ENCODE measurements at regions not wholly inside any gene's neighbourhood (a gene's known extent, or its start where the extent isn't known, plus 50 kb on each side); places are given as distances from the start of the nearest gene placed in this dataset.

DNA sequence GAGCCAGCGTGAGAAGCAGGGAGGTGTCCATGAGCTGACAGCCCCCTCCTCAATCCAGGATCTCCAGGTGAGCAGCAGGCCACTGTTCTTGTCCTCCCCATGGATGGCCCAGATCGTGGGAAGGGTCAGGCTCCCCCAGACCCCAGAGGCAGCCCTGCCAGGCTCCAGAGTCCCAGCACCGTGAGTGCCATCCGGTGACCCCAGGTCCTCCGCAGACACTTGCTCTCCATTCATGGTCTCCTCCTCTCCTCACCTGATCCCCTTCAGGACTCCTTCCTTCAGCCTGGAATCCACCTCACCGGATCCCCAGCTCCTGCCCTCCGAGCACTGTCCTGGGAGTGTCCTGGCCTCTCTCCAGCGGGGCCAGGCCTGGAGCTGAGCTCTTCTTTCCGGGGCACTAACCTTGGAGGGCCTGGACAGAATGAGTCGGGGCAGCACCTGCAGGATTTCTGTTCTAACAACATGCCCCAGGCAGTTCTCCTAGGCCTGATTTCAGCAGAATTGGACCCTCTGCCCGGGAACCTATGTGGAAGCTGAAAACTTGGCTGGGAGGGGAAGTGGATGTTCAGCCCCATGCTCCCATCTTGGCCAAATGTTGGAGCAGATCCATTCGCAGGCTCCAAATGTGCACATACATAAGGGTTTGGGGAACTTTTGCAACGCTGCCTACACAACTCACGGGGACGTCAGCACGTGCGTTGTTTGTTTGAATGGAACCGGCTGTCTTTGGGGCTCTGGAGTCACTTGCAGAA lies 341.6 kb upstream of the SFSWAP start:
- WGBS (ENCODE audit: low lambda C conversion rate, missing lambda C conversion rate), result 88% methylated on average over 18 of the region's 18 CpGs
- Histone ChIP-seq H4K20me1 (ENCODE audit: insufficient read depth, poor library complexity, severe bottlenecking) (no peaks in the 10 kb centered on the region), H3K4me2 (no peak overlapping the region), H3K27ac (no peak overlapping the region), H2AFZ (no peak overlapping the region), H3K27me3 (no peaks in the 10 kb centered on the region), H3K9me3 (ENCODE audit: low read depth) (no peaks in the 10 kb centered on the region), H3K4me3 (no peak overlapping the region), H3K79me2 (no peaks in the 10 kb centered on the region), H3K4me1 (ENCODE audit: insufficient read depth) (no peaks in the 10 kb centered on the region), H3K36me3 (replicated peaks; ENCODE audit: insufficient read depth, low read depth) (no peaks in the 10 kb centered on the region), H3K9me2 (replicated peaks; ENCODE audit: insufficient read depth) (no peaks in the 10 kb centered on the region)
- TF ChIP-seq EZH2 (IDR thresholded peaks at IDR 0.05; ENCODE audit: borderline replicate concordance) (no peak), EZH2phosphoT487 (IDR thresholded peaks at IDR 0.05; ENCODE audit: low read depth, severe bottlenecking, unreplicated experiment) (no peak)
- TF ChIP-seq, protein P1, sequence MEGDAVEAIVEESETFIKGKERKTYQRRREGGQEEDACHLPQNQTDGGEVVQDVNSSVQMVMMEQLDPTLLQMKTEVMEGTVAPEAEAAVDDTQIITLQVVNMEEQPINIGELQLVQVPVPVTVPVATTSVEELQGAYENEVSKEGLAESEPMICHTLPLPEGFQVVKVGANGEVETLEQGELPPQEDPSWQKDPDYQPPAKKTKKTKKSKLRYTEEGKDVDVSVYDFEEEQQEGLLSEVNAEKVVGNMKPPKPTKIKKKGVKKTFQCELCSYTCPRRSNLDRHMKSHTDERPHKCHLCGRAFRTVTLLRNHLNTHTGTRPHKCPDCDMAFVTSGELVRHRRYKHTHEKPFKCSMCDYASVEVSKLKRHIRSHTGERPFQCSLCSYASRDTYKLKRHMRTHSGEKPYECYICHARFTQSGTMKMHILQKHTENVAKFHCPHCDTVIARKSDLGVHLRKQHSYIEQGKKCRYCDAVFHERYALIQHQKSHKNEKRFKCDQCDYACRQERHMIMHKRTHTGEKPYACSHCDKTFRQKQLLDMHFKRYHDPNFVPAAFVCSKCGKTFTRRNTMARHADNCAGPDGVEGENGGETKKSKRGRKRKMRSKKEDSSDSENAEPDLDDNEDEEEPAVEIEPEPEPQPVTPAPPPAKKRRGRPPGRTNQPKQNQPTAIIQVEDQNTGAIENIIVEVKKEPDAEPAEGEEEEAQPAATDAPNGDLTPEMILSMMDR (IDR thresholded peaks at IDR 0.05; ENCODE audit: poor library complexity), result no peak
- DNase-seq (ENCODE audit: low spot score), result no peak

DNA sequence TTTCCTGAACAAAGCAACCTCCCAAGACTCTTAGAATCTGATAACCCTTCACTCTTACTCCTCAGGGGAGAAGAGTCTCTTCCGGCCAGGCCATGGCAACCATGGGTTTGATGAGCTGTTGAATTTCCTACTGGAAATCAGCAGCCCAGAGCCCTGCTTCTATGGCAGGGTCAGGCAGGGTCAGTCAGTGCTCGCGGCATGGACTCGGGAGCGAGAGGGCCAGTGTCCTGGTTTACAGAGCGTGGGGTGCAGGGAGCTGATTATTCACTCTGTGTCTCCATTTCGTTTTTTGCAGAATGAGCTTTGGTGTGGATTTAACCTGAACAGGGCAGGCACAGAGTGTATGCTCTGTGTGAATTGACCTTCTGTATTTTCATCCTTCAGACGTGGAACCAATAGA lies 340.6 kb upstream of the SFSWAP start:
- Histone ChIP-seq H3K9me3 (ENCODE audit: low read depth) (no peaks in the 10 kb centered on the region), H3K9me2 (replicated peaks; ENCODE audit: insufficient read depth) (no peaks in the 10 kb centered on the region), H2AFZ (no peak overlapping the region), H3K27me3 (no peaks in the 10 kb centered on the region), H3K4me1 (ENCODE audit: insufficient read depth) (no peaks in the 10 kb centered on the region), H3K4me3 (no peak overlapping the region), H3K36me3 (replicated peaks; ENCODE audit: insufficient read depth, low read depth) (no peaks in the 10 kb centered on the region), H3K27ac (no peak overlapping the region), H3K79me2 (no peaks in the 10 kb centered on the region), H4K20me1 (ENCODE audit: insufficient read depth, poor library complexity, severe bottlenecking) (no peaks in the 10 kb centered on the region), H3K4me2 (no peak overlapping the region)
- TF ChIP-seq, protein P1 (IDR thresholded peaks at IDR 0.05; ENCODE audit: poor library complexity), result no peak
- TF ChIP-seq EZH2 (IDR thresholded peaks at IDR 0.05; ENCODE audit: borderline replicate concordance), result no peak
- TF ChIP-seq EZH2phosphoT487 (IDR thresholded peaks at IDR 0.05; ENCODE audit: low read depth, severe bottlenecking, unreplicated experiment), result no peak
- no peak for DNase-seq (ENCODE audit: low spot score)
- WGBS (ENCODE audit: low lambda C conversion rate, missing lambda C conversion rate), result 93% methylated on average over 8 of the region's 8 CpGs

DNA sequence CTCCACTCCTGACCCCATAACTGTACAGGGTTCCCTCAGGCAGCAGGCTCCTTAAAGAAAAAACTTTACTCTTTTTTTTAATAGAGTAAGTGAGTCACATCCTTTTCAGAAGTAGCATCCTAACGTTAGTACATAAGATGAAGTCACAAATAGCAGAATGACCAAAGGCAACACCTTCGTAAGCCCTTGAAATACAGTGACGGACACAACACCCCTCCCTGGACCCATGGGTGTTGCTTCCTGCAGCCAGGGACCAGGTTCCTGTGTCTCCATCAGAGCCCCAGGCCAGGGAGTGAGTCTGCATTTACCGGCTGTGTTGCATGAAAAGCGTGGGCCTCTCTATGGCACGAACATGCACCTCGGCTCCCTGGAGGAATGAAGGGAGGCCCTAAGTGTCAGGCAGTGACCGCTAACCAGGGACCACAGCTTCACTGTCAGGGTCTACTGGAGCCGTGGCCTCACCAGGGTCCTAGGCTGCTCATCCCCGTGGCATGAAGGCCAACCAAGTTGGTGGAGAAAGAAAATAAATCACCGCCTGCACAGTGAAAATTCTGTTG lies 340.0 kb upstream of the SFSWAP start:
- Histone ChIP-seq H4K20me1 (ENCODE audit: insufficient read depth, poor library complexity, severe bottlenecking) (no peaks in the 10 kb centered on the region), H3K79me2 (no peaks in the 10 kb centered on the region), H3K9me2 (replicated peaks; ENCODE audit: insufficient read depth) (no peaks in the 10 kb centered on the region), H3K36me3 (replicated peaks; ENCODE audit: insufficient read depth, low read depth) (no peaks in the 10 kb centered on the region), H3K27me3 (no peaks in the 10 kb centered on the region), H3K27ac (no peak overlapping the region), H3K9me3 (ENCODE audit: low read depth) (no peaks in the 10 kb centered on the region), H2AFZ (no peak overlapping the region), H3K4me3 (no peak overlapping the region), H3K4me2 (no peak overlapping the region), H3K4me1 (ENCODE audit: insufficient read depth) (no peaks in the 10 kb centered on the region)
- TF ChIP-seq, protein P1 (IDR thresholded peaks at IDR 0.05; ENCODE audit: poor library complexity), result no peak
- no peak for TF ChIP-seq EZH2phosphoT487 (IDR thresholded peaks at IDR 0.05; ENCODE audit: low read depth, severe bottlenecking, unreplicated experiment)
- TF ChIP-seq EZH2 (IDR thresholded peaks at IDR 0.05; ENCODE audit: borderline replicate concordance), result no peak
- no peak for DNase-seq (ENCODE audit: low spot score)
- 82% methylated on average over 11 of the region's 11 CpGs for WGBS (ENCODE audit: low lambda C conversion rate, missing lambda C conversion rate)
